Skin of body (tissue), 1 donor: ENCODE measurements at regions not wholly inside any gene's neighbourhood (a gene's known extent, or its start where the extent isn't known, plus 50 kb on each side); places are given as distances from the start of the nearest gene placed in this dataset.
"Not testable (repeated sequence)": the region's sequence is repeated elsewhere in the genome, so short reads cannot be mapped to it uniquely, and the experiment has no call there.

Experiments
- DNase-seq: peaks from one replicate; lab custom pipeline; 2025; lab: John Stamatoyannopoulos, UW

GRCh38 chr3:174540116-174540908 lies 318.8 kb upstream of the NAALADL2 start:
- DNase-seq = no peak

- DNase-seq = no peak
These were observed 317.3 kb upstream of the NAALADL2 start for GRCh38 chr3:174541708-174542315.

- DNase-seq = peak; percentile 60
These were observed 311.2 kb upstream of the NAALADL2 start for GRCh38 chr3:174547801-174548435.

- DNase-seq = no peak
These were observed 310.1 kb upstream of the NAALADL2 start for GRCh38 chr3:174548841-174549623.

GRCh38 chr3:174581558-174581957 lies 277.6 kb upstream of the NAALADL2 start:
- DNase-seq = no peak

GRCh38 chr3:174583396-174583795 lies 275.7 kb upstream of the NAALADL2 start:
- no peak for DNase-seq

GRCh38 chr3:174587137-174587536 lies 272.0 kb upstream of the NAALADL2 start:
- not testable (repeated sequence) for DNase-seq

- no peak for DNase-seq
These were observed 262.6 kb upstream of the NAALADL2 start for GRCh38 chr3:174596447-174596982.

- no peak for DNase-seq
These were observed 260.2 kb upstream of the NAALADL2 start for GRCh38 chr3:174598885-174599439.

GRCh38 chr3:174613173-174613572 lies 246.0 kb upstream of the NAALADL2 start:
- DNase-seq = no peak

GRCh38 chr3:174614036-174614435 lies 245.1 kb upstream of the NAALADL2 start:
- DNase-seq = no peak

- DNase-seq = no peak
These were observed 240.6 kb upstream of the NAALADL2 start for GRCh38 chr3:174618368-174619080.

GRCh38 chr3:174619239-174619638 lies 239.9 kb upstream of the NAALADL2 start:
- no peak for DNase-seq

GRCh38 chr3:174620138-174620537 lies 239.0 kb upstream of the NAALADL2 start:
- no peak for DNase-seq

- no peak for DNase-seq
These were observed 238.2 kb upstream of the NAALADL2 start for GRCh38 chr3:174620855-174621472.

GRCh38 chr3:174633342-174633741 lies 225.8 kb upstream of the NAALADL2 start:
- DNase-seq = no peak

GRCh38 chr3:174636451-174636850 lies 222.7 kb upstream of the NAALADL2 start:
- no peak for DNase-seq

GRCh38 chr3:174639406-174639805 lies 219.7 kb upstream of the NAALADL2 start:
- DNase-seq = no peak

GRCh38 chr3:174639970-174640369 lies 219.2 kb upstream of the NAALADL2 start:
- DNase-seq = no peak

GRCh38 chr3:174640932-174641331 lies 218.2 kb upstream of the NAALADL2 start:
- no peak for DNase-seq
